ENCODE measurements at regions not wholly inside any gene's neighbourhood (a gene's known extent, or its start where the extent isn't known, plus 50 kb on each side); places are given as distances from the start of the nearest gene placed in this dataset.
"Not testable (repeated sequence)": the region's sequence is repeated elsewhere in the genome, so short reads cannot be mapped to it uniquely, and the experiment has no call there.

DNA sequence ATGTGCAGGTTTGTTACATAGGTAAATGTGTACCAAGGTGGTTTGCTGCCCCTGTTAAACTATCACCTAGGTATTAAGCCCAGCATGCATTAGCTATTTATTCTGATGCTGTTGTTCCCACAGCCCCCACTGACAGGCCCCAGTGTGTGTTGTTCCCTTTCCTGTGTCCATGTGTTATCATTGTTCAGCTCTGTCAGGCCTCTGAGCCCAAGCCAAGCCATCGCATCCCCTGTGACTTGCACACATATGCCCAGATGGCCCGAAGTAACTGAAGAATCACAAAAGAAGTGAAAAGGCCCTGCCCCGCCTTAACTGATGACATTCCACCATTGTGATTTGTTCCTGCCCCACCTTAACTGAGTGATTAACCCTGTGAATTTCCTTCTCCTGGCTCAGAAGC is 757.5 kb downstream of the NR2F1-AS1 start:
- not testable (repeated sequence) for H3K9me3 Mint-ChIP-seq; H3K27ac Mint-ChIP-seq; H3K36me3 Mint-ChIP-seq (ENCODE audit: low read depth); H3K4me3 Mint-ChIP-seq; H3K27me3 Mint-ChIP-seq (ENCODE audit: low read depth); H3K4me1 Mint-ChIP-seq (ENCODE audit: low read depth); DNase-seq (ENCODE audit: low spot score)

DNA sequence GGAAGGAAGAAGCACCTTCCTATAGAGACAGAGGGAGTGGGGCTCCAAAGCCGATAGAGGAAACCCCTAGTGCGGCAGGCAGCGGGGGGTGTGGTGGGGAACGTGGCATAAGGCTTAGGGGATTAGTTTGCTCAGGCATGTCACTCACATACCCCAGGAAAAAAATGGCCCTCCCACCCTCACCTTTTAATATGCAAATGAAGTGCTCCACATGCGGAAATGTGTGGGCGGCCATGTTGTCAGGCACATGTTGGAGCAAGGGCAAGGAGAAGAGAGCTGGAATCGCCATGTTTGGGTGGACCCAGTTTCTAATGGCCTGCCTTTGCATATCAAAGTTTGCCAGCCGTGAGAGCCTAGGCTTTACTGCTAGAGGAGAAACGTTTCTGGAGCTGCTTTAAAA is 758.8 kb downstream of the NR2F1-AS1 start:
- DNase-seq (ENCODE audit: low spot score): no peak
- no peaks in the 10 kb centered on the region for H3K4me1 Mint-ChIP-seq (ENCODE audit: low read depth)
- H3K27me3 Mint-ChIP-seq (ENCODE audit: low read depth): no peaks in the 10 kb centered on the region
- no peaks in the 10 kb centered on the region for H3K36me3 Mint-ChIP-seq (ENCODE audit: low read depth)
- peaks cover 7% of the 10 kb centered on the region for H3K9me3 Mint-ChIP-seq
- H3K4me3 Mint-ChIP-seq: no peak overlapping the region
- H3K27ac Mint-ChIP-seq: no peak overlapping the region

DNA sequence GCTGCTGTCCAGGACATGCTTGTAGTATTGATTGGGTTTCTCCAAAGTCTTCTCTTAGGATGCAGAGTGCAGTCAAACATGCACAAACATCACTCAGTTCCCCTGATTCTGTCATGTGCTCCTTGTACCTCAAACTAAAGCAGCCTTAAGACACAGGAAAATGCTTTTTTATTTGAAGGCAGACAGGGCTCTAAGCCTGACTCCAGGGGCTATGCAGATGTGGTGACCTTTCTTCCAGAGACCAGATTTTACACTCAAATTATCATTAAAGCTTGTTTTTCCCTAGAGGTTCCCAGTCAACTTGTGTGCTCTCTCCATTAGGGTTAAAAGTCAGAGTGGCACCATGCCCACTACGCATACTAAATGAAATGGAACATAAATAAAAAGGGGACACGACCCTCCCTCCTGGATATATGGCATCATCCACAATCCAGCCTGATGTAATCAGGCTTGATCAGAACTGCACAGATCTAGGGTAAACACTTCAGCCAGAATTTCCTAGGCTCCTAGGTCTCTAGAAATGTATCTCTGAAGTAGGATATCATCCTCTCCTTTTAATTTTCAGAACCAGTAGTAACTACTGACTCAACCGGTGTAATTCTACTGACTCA is 771.1 kb downstream of the NR2F1-AS1 start:
- H3K27ac Mint-ChIP-seq: no peak overlapping the region
- no peaks in the 10 kb centered on the region for H3K27me3 Mint-ChIP-seq (ENCODE audit: low read depth)
- H3K4me3 Mint-ChIP-seq: no peak overlapping the region
- no peaks in the 10 kb centered on the region for H3K9me3 Mint-ChIP-seq
- no peak for DNase-seq (ENCODE audit: low spot score)
- no peaks in the 10 kb centered on the region for H3K4me1 Mint-ChIP-seq (ENCODE audit: low read depth)
- no peaks in the 10 kb centered on the region for H3K36me3 Mint-ChIP-seq (ENCODE audit: low read depth)

DNA sequence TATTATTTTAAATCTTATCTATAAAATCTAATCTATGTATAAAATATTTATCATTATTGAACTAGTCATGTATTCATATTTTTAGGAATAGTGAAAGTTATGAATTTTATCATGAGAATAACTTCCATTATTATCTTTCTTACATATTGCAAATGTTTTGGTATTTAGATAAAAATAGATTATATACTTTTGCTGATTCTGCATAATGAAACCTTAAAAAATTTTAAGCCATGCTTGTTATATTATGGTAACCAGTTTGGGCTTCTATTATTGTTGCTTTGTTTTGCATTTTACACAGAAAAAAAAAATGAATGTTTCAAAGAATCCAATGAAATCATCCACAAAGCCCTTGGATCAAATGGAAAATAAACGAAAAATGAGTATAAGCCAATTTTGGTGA is 772.5 kb downstream of the NR2F1-AS1 start:
- Mint-ChIP-seq H3K9me3 (no peaks in the 10 kb centered on the region), H3K27ac (no peak overlapping the region), H3K27me3 (ENCODE audit: low read depth) (no peaks in the 10 kb centered on the region), H3K4me1 (ENCODE audit: low read depth) (no peaks in the 10 kb centered on the region), H3K36me3 (ENCODE audit: low read depth) (no peaks in the 10 kb centered on the region), H3K4me3 (no peak overlapping the region)
- DNase-seq (ENCODE audit: low spot score): no peak

DNA sequence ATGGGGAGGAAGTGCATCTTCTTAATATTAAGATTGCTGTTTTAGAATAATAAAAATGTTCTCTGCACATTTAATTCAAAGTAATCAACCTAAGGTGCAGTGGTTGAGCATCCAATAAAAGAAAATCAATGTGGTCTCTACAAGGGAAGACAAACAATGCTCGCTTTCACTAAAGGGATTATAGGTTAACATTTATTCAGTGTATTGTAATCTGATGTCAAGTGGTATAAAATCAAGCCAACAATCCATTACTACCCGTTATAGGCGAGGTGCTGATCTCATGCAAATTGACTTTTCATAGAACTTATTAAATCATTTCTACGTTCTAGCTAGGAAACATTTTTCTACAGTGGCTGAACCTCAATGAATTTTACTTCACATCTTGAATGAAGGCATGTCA is 773.9 kb downstream of the NR2F1-AS1 start:
- no peak overlapping the region for H3K4me3 Mint-ChIP-seq
- no peak for DNase-seq (ENCODE audit: low spot score)
- H3K27ac Mint-ChIP-seq: no peak overlapping the region
- H3K9me3 Mint-ChIP-seq: no peaks in the 10 kb centered on the region
- no peaks in the 10 kb centered on the region for H3K4me1 Mint-ChIP-seq (ENCODE audit: low read depth)
- H3K36me3 Mint-ChIP-seq (ENCODE audit: low read depth): no peaks in the 10 kb centered on the region
- H3K27me3 Mint-ChIP-seq (ENCODE audit: low read depth): no peaks in the 10 kb centered on the region

DNA sequence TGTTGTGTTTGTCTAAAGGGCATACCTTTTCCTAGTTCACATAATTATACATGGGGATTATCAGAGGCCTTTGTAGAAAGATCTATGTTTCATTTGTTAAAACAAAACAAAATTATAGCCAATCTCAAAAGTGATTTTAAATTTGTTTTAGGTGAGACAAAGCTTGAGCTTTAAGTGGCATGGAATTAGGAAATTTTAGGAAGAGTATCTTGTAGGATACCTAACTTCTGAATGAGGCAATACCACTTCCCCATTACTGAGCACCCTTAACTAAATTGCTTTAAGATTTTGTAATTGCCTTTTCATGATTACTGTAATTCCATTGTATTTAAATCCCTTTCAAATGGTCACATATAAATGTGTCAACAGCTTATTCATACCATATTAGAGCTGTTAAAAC is 775.6 kb downstream of the NR2F1-AS1 start:
- Mint-ChIP-seq H3K4me1 (ENCODE audit: low read depth) (no peaks in the 10 kb centered on the region), H3K9me3 (no peaks in the 10 kb centered on the region), H3K36me3 (ENCODE audit: low read depth) (no peaks in the 10 kb centered on the region), H3K27me3 (ENCODE audit: low read depth) (no peaks in the 10 kb centered on the region), H3K27ac (no peak overlapping the region), H3K4me3 (no peak overlapping the region)
- no peak for DNase-seq (ENCODE audit: low spot score)

DNA sequence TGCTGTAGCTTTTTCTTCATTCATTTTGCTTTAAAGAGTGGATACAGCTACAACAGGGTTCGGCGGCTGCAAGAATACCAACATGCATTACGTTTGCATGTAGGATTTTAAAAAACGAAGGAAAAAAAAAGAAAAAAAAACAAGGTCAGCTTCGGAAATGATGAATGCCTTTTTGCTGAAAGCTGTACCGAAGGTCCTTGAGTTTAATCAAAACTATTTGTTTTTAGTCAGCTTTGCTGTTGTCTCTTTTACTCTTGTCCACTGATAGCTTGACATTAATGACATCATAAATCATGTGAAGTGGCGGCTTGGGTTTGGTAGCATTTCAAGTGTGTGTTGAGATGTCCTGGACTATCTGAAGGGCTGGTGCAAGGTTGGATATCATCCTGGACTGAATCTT is 779.1 kb downstream of the NR2F1-AS1 start:
- Mint-ChIP-seq H3K27me3 (ENCODE audit: low read depth) (no peaks in the 10 kb centered on the region), H3K9me3 (no peaks in the 10 kb centered on the region), H3K4me1 (ENCODE audit: low read depth) (no peaks in the 10 kb centered on the region)

DNA sequence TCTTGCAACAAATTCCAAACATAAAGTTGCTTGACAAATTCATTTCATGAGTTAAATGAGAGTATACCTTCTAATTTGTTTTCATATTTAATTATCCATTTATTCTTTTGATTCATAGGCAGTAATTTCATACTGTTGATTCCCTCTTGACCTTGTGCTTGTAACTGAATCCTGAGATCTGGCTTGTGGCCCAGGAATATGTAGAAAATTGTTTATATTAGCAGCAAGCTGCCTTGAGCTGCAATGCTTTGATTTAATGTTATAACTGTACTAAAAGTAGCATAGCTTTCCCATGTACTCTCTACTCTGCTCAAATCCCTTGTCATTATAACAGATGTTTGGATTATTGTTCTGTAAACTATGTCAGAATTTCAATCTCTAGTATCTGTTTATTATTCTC is 780.7 kb downstream of the NR2F1-AS1 start:
- H3K4me1 Mint-ChIP-seq (ENCODE audit: low read depth): no peaks in the 10 kb centered on the region
- no peak overlapping the region for H3K27ac Mint-ChIP-seq
- H3K4me3 Mint-ChIP-seq: no peak overlapping the region
- H3K9me3 Mint-ChIP-seq: peaks cover 2% of the 10 kb centered on the region
- no peak for DNase-seq (ENCODE audit: low spot score)
- H3K27me3 Mint-ChIP-seq (ENCODE audit: low read depth): no peaks in the 10 kb centered on the region
- H3K36me3 Mint-ChIP-seq (ENCODE audit: low read depth): no peaks in the 10 kb centered on the region

More for the DNA sequence above, 779.1 kb downstream of the NR2F1-AS1 start:
- no peak for DNase-seq (ENCODE audit: low spot score)
- Mint-ChIP-seq H3K27ac (no peak overlapping the region), H3K36me3 (ENCODE audit: low read depth) (no peaks in the 10 kb centered on the region), H3K4me3 (no peak overlapping the region)

DNA sequence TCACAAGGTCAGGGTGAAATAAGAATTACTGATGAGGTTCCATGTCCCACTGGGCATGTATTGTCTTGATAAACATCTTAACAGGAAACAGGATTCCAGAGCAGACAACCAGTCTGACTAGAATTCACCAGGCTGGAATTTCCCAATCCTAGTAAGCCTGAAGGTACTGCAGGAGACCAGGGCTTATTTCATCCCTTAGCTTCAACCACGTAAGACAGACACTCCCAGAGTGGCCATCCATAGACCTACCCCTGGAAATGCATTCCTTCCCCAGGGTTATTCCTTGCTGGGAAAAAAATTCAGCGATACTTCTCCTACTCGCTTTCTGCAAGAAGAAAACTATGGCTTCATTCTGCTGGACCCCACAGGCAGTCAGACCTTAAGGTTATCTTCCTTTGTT is 785.4 kb downstream of the NR2F1-AS1 start:
- no peaks in the 10 kb centered on the region for H3K27me3 Mint-ChIP-seq (ENCODE audit: low read depth)
- no peak overlapping the region for H3K27ac Mint-ChIP-seq
- H3K36me3 Mint-ChIP-seq (ENCODE audit: low read depth): no peaks in the 10 kb centered on the region
- no peak for DNase-seq (ENCODE audit: low spot score)
- H3K9me3 Mint-ChIP-seq: peaks cover 12% of the 10 kb centered on the region
- H3K4me3 Mint-ChIP-seq: no peak overlapping the region
- H3K4me1 Mint-ChIP-seq (ENCODE audit: low read depth): no peaks in the 10 kb centered on the region

DNA sequence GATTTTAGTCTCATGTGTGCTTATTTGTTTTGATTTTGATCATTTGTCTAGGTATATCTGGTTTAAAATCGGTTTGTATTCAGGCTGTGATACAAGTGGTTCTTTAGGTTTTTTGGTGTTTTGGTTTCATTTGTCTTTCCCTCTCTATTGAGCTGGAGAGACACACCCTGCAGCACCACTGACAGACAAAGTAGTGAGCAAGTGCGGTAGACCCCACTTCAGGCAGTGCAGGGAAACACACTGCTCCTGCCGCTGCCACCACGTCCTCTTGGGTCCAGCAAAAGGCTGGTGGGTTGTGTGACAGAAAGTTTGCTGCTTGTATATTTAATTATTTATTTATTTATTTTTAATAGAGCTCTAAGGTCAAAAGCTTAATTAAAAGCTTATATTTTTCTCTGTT is 801.0 kb downstream of the NR2F1-AS1 start:
- Mint-ChIP-seq H3K27ac (no peak overlapping the region), H3K4me1 (ENCODE audit: low read depth) (no peaks in the 10 kb centered on the region), H3K27me3 (ENCODE audit: low read depth) (no peaks in the 10 kb centered on the region), H3K4me3 (no peak overlapping the region), H3K9me3 (no peaks in the 10 kb centered on the region), H3K36me3 (ENCODE audit: low read depth) (no peaks in the 10 kb centered on the region)
- DNase-seq (ENCODE audit: low spot score): no peak

DNA sequence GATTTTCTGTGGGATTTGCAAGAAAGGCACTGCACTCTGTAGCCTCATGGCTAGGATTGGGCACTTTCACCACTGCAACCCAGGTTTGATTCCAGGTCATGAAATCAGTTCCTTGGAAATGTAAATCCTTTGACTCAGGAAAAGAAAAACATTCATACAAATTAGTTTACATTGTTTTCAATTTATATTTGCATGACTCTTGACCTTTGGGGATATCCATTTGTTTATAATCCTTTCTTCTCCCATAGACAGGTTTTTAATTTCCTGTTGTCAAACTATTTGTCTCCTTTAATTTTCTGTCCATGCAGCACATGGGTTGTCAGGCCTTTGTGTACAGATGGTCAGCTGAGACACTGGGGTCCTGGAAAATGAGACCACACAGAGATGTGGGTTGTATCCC is 801.5 kb downstream of the NR2F1-AS1 start:
- no peaks in the 10 kb centered on the region for H3K4me1 Mint-ChIP-seq (ENCODE audit: low read depth)
- DNase-seq (ENCODE audit: low spot score): no peak
- no peaks in the 10 kb centered on the region for H3K9me3 Mint-ChIP-seq
- H3K27me3 Mint-ChIP-seq (ENCODE audit: low read depth): no peaks in the 10 kb centered on the region
- no peak overlapping the region for H3K27ac Mint-ChIP-seq
- H3K36me3 Mint-ChIP-seq (ENCODE audit: low read depth): no peaks in the 10 kb centered on the region
- no peak overlapping the region for H3K4me3 Mint-ChIP-seq

DNA sequence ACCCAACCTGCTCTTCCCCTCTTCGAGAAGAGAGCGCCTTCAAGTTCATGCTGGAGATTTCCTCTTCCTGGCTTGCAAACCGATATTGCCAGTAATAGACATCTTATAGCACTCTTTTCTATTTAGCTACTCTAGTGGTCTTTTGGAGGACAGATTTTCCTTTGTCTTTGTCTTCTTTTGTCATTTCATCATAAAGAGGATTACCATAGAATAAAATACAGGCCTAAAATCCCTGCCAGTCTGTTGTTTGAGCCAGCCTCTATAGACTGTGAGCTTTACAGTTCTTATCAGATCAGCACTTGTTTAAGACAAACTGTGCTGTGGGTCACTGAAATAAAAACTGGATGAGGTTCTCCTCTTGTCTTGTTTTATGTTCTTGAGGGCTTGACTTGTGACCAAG is 802.8 kb downstream of the NR2F1-AS1 start:
- no peak for DNase-seq (ENCODE audit: low spot score)
- no peaks in the 10 kb centered on the region for H3K27me3 Mint-ChIP-seq (ENCODE audit: low read depth)
- no peak overlapping the region for H3K4me3 Mint-ChIP-seq
- no peaks in the 10 kb centered on the region for H3K4me1 Mint-ChIP-seq (ENCODE audit: low read depth)
- H3K36me3 Mint-ChIP-seq (ENCODE audit: low read depth): no peaks in the 10 kb centered on the region
- H3K27ac Mint-ChIP-seq: no peak overlapping the region
- no peaks in the 10 kb centered on the region for H3K9me3 Mint-ChIP-seq

DNA sequence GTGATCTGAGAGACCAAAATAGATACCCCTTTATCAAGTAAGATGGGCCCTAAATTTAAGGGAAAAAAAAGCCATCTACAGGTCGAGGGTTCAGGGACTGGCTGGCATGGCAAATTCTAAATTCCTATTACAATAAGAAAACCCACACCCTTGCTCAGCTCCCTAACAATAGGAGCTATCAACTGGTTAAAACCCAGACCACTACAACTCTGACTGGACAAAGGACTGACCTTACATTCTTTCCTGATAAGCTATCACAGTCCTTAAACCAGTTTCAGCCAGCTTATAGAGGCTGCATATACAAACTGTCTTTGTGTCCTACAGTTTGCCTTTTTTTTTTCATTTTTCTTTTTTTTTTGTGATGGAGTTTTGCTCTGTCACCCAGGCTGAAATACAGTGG is 803.6 kb downstream of the NR2F1-AS1 start:
- Mint-ChIP-seq H3K36me3 (ENCODE audit: low read depth) (no peaks in the 10 kb centered on the region), H3K9me3 (no peaks in the 10 kb centered on the region), H3K27me3 (ENCODE audit: low read depth) (no peaks in the 10 kb centered on the region), H3K4me3 (no peak overlapping the region), H3K27ac (no peak overlapping the region), H3K4me1 (ENCODE audit: low read depth) (no peaks in the 10 kb centered on the region)
- no peak for DNase-seq (ENCODE audit: low spot score)

DNA sequence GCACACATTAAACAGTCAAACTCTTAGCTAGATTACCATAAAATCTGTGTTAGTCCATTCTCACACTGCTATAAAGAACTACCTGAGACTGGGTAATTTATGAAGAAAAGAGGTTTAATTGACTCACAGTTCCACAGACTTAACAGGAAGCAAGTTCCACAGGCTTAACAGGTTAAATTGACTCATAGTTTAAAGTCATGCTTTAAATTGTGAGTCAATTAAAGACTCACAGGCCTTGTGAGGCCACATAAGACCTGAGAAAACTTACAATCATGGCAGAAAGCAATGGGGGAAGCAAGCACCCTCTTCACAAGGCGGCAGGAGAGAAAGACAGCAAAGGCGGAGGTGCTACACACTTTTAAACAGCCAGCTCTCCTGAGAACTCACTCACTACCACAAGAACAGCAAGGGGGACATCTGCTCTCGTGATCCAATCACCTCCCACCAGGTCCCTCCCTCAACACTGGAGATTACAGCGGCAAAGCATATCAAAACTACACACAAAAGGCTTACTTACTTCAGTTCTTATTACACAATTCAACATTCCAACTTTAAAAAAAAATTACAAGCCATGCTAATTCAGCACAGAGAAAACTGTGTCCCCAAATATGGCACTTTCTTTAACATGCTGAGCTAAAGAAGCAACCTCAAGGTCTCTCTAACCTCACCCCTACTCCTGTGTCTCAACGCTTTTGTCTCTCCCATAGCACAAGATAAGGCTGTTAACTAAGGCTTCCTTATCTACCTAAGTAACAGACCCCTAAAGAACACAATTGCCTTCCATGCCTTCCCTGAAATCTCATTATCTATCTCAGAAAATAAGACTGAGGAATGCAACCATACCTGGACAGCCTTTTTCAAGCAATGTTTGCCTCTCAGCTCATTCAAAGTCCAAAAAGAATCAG is 805.1 kb downstream of the NR2F1-AS1 start:
- Mint-ChIP-seq H3K9me3 (no peaks in the 10 kb centered on the region), H3K27ac (no peak overlapping the region), H3K4me3 (no peak overlapping the region), H3K4me1 (ENCODE audit: low read depth) (no peaks in the 10 kb centered on the region), H3K36me3 (ENCODE audit: low read depth) (no peaks in the 10 kb centered on the region), H3K27me3 (ENCODE audit: low read depth) (no peaks in the 10 kb centered on the region)
- no peak for DNase-seq (ENCODE audit: low spot score)

DNA sequence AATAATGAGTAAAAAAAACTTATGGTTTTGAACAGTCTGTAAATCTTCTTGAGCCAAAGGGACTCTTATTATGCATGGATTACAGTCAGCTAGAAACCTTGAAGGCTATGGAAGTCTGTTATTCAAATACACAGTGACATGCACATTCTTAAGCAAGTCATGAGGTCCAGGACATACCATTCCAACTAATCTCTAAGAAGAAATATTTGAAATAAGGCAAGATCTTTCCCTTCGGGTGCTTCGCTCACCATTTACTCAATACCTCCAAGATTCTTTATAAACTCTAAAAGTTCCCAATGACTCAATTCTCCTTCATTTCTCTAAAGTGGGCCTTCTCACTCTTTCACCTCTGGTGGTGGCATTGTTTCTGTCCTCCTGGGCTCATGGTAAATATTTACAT is 811.0 kb downstream of the NR2F1-AS1 start:
- Mint-ChIP-seq H3K27ac (no peak overlapping the region), H3K4me1 (ENCODE audit: low read depth) (no peaks in the 10 kb centered on the region), H3K27me3 (ENCODE audit: low read depth) (no peaks in the 10 kb centered on the region), H3K9me3 (peaks cover 4% of the 10 kb centered on the region), H3K4me3 (no peak overlapping the region), H3K36me3 (ENCODE audit: low read depth) (no peaks in the 10 kb centered on the region)
- DNase-seq (ENCODE audit: low spot score): no peak
